Naive thymus-derived CD4-positive, alpha-beta T cell (primary cell): ENCODE measurements at regions not wholly inside any gene's neighbourhood (a gene's known extent, or its start where the extent isn't known, plus 50 kb on each side); places are given as distances from the start of the nearest gene placed in this dataset.
"Not testable (repeated sequence)": the region's sequence is repeated elsewhere in the genome, so short reads cannot be mapped to it uniquely, and the experiment has no call there.

Experiments used
- ATAC-seq: fragments of 150-1000 bp; cut with Tn5 transposase; 2 replicates; pipeline ENCODE4 v1.10.0; 2021; ENCODE audit warnings: mild to moderate bottlenecking, moderate library complexity
- CTCF ChIA-PET: fragments of 350-600 bp; sonication (Branson Sonifier 250); formaldehyde crosslinking; loops from one replicate; lab custom pipeline; 2021; ENCODE audit warnings: antibody characterized with exemption; lab: Charles Lee
- POLR2A ChIA-PET: fragments of 350-600 bp; sonication (Branson Sonifier 250); formaldehyde crosslinking; loops from one replicate; lab custom pipeline; 2021; ENCODE audit warnings: antibody characterized with exemption, inconsistent platforms; lab: Charles Lee
- DNase-seq, 9 donors: peaks; one replicate each; pipeline versions ENCODE4 v3.0.0 to v3.0.0-alpha.2; 2020 to 2022; ENCODE audit warnings: mixed read lengths in 1 of 9
- H3K27ac ChIP-seq: one replicate; pipeline ENCODE4 v1.7.0; 2013; ENCODE audit warnings: mild to moderate bottlenecking, low read depth, low read length, moderate library complexity
- H3K27me3 ChIP-seq, 2 donors: one replicate each; pipeline ENCODE4 v1.7.0; 2013; ENCODE audit warnings: low read length in 2 of 2, mild to moderate bottlenecking in 2 of 2, moderate library complexity in 2 of 2; ENCODE audit not compliant: control insufficient read depth in 2 of 2, insufficient read depth in 2 of 2
- H3K36me3 ChIP-seq, 3 experiments: 1 replicate in 2 of 3; 2 replicates in 1 of 3; pipeline ENCODE4 v1.7.0; 2013; ENCODE audit warnings: low read length in 3 of 3, mild to moderate bottlenecking in 3 of 3, moderate library complexity in 1 of 3; ENCODE audit not compliant: insufficient read depth in 3 of 3, control insufficient read depth in 2 of 3
- H3K4me1 ChIP-seq, 2 donors: one replicate each; pipeline ENCODE4 v1.7.0; 2013; ENCODE audit warnings: low read length in 2 of 2, mild to moderate bottlenecking in 2 of 2, moderate library complexity in 1 of 2; ENCODE audit not compliant: control insufficient read depth in 2 of 2, insufficient read depth in 2 of 2
- H3K4me3 ChIP-seq: 2 replicates; pipeline ENCODE4 v1.7.0; 2013; ENCODE audit warnings: mild to moderate bottlenecking, low read length
- H3K9me3 ChIP-seq, 3 experiments: 1 replicate in 2 of 3; 2 replicates in 1 of 3; pipeline ENCODE4 v1.7.0; 2013; ENCODE audit warnings: low read length in 3 of 3; ENCODE audit not compliant: control insufficient read depth in 2 of 3
- H3K27ac Mint-ChIP-seq, 9 donors: one replicate each; pipeline ENCODE4 v1.8.0; 2020 to 2022; ENCODE audit warnings: mixed read lengths in 9 of 9, mild to moderate bottlenecking in 8 of 9, moderate library complexity in 5 of 9, inconsistent platforms in 2 of 9
- H3K27me3 Mint-ChIP-seq, 5 donors: one replicate each; pipeline ENCODE4 v1.8.0; 2021 to 2022; ENCODE audit warnings: mixed read lengths in 5 of 5, mild to moderate bottlenecking in 1 of 5
- H3K36me3 Mint-ChIP-seq, 5 donors: one replicate each; pipeline ENCODE4 v1.8.0; 2020 to 2022; ENCODE audit warnings: mixed read lengths in 5 of 5, mild to moderate bottlenecking in 3 of 5, inconsistent platforms in 1 of 5
- H3K4me1 Mint-ChIP-seq, 7 donors: one replicate each; pipeline ENCODE4 v1.8.0; 2020 to 2022; ENCODE audit warnings: mixed read lengths in 7 of 7, mild to moderate bottlenecking in 3 of 7, inconsistent platforms in 1 of 7
- H3K4me3 Mint-ChIP-seq, 10 donors: one replicate each; pipeline ENCODE4 v1.8.0; 2020 to 2022; ENCODE audit warnings: mild to moderate bottlenecking in 10 of 10, mixed read lengths in 10 of 10, moderate library complexity in 6 of 10, inconsistent platforms in 2 of 10
- H3K9me3 Mint-ChIP-seq, 11 donors: one replicate each; pipeline ENCODE4 v1.8.0; 2020 to 2022; ENCODE audit warnings: mixed read lengths in 11 of 11, mild to moderate bottlenecking in 4 of 11, inconsistent platforms in 1 of 11, moderate library complexity in 1 of 11
- intact Hi-C, 2 donors: fragments of 100-400 bp; cut with micrococcal nuclease; formaldehyde crosslinking; loops; one replicate each; pipeline ENCODE4 v1.15.1; 2023

- H3K4me3 Mint-ChIP-seq, ATAC-seq, H3K36me3 ChIP-seq, H3K27ac Mint-ChIP-seq, H3K4me3 ChIP-seq, H3K36me3 Mint-ChIP-seq, H3K27ac ChIP-seq, H3K27me3 ChIP-seq, H3K27me3 Mint-ChIP-seq, DNase-seq, intact Hi-C loops, H3K4me1 Mint-ChIP-seq, H3K4me1 ChIP-seq, CTCF ChIA-PET, H3K9me3 ChIP-seq, POLR2A ChIA-PET, H3K9me3 Mint-ChIP-seq: not testable (repeated sequence)
Measured at GRCh38 chr2:53313644-53314043, 454.0 kb upstream of the CHAC2 start.

- H3K27ac ChIP-seq: no peak overlapping the region
- ATAC-seq (no peak), DNase-seq (no peak)
- no peaks in the 10 kb centered on the region for H3K4me1 ChIP-seq
- no peaks in the 10 kb centered on the region for H3K9me3 ChIP-seq
- Mint-ChIP-seq H3K27me3 (no peaks in the 10 kb centered on the region), H3K4me1 (no peaks in the 10 kb centered on the region), H3K4me3 (no peak overlapping the region), H3K9me3 (peaks cover 0 to 8% (median 0%) of the 10 kb centered on the region in 11 donors), H3K27ac (no peak overlapping the region), H3K36me3 (no peaks in the 10 kb centered on the region)
- CTCF ChIA-PET: no interaction called here
- POLR2A ChIA-PET: no interaction called here
- H3K27me3 ChIP-seq: no peaks in the 10 kb centered on the region
- intact Hi-C loops: no loop called here
- no peak overlapping the region for H3K4me3 ChIP-seq
- no peaks in the 10 kb centered on the region for H3K36me3 ChIP-seq
Measured at GRCh38 chr2:53312721-53313120, 454.9 kb upstream of the CHAC2 start.

- Mint-ChIP-seq H3K4me1 (no peaks in the 10 kb centered on the region), H3K4me3 (no peak overlapping the region), H3K27me3 (no peaks in the 10 kb centered on the region), H3K36me3 (no peaks in the 10 kb centered on the region), H3K27ac (no peak overlapping the region), H3K9me3 (peaks cover 0 to 8% (median 0%) of the 10 kb centered on the region in 11 donors)
- no peak overlapping the region for H3K27ac ChIP-seq
- DNase-seq (no peak), ATAC-seq (no peak)
- no peaks in the 10 kb centered on the region for H3K9me3 ChIP-seq
- POLR2A ChIA-PET: no interaction called here
- no peaks in the 10 kb centered on the region for H3K4me1 ChIP-seq
- no peaks in the 10 kb centered on the region for H3K36me3 ChIP-seq
- no peaks in the 10 kb centered on the region for H3K27me3 ChIP-seq
- intact Hi-C loops: no loop called here
- no peak overlapping the region for H3K4me3 ChIP-seq
- CTCF ChIA-PET: no interaction called here
Measured at GRCh38 chr2:53312181-53312580, 455.4 kb upstream of the CHAC2 start.

- Mint-ChIP-seq H3K4me1 (no peaks in the 10 kb centered on the region), H3K27ac (no peak overlapping the region), H3K9me3 (peaks cover 0 to 3% (median 0%) of the 10 kb centered on the region in 11 donors), H3K27me3 (peaks cover 0 to 6% (median 0%) of the 10 kb centered on the region in 5 donors), H3K36me3 (no peaks in the 10 kb centered on the region), H3K4me3 (no peak overlapping the region)
- DNase-seq (no peak), ATAC-seq (no peak)
- no peak overlapping the region for H3K27ac ChIP-seq
- intact Hi-C loops: no loop called here
- CTCF ChIA-PET: no interaction called here
- H3K4me1 ChIP-seq: no peaks in the 10 kb centered on the region
- H3K4me3 ChIP-seq: no peak overlapping the region
- POLR2A ChIA-PET: no interaction called here
- H3K27me3 ChIP-seq: no peaks in the 10 kb centered on the region
- no peaks in the 10 kb centered on the region for H3K36me3 ChIP-seq
- H3K9me3 ChIP-seq: no peaks in the 10 kb centered on the region
Measured at GRCh38 chr2:53303012-53303578, 464.5 kb upstream of the CHAC2 start.

GRCh38 chr2:53302455-53302854 is 465.1 kb upstream of the CHAC2 start:
- no peak for ATAC-seq
- intact Hi-C loops: no loop called here
- H3K4me3 Mint-ChIP-seq: no peak overlapping the region
- H3K9me3 Mint-ChIP-seq: peaks cover 0 to 3% (median 0%) of the 10 kb centered on the region in 11 donors
- DNase-seq: no peak
- H3K4me1 ChIP-seq: no peaks in the 10 kb centered on the region
- ChIA-PET CTCF (no interaction called here), POLR2A (no interaction called here)
- H3K4me1 Mint-ChIP-seq: no peaks in the 10 kb centered on the region
- H3K36me3 ChIP-seq: no peaks in the 10 kb centered on the region
- peaks cover 0 to 6% (median 0%) of the 10 kb centered on the region in 5 donors for H3K27me3 Mint-ChIP-seq
- no peak overlapping the region for H3K27ac Mint-ChIP-seq
- H3K36me3 Mint-ChIP-seq: no peaks in the 10 kb centered on the region
- no peaks in the 10 kb centered on the region for H3K27me3 ChIP-seq
- no peaks in the 10 kb centered on the region for H3K9me3 ChIP-seq
- H3K27ac ChIP-seq: no peak overlapping the region
- no peak overlapping the region for H3K4me3 ChIP-seq

- Histone ChIP-seq H3K36me3 (no peaks in the 10 kb centered on the region), H3K27ac (no peak overlapping the region), H3K4me1 (no peaks in the 10 kb centered on the region), H3K4me3 (no peak overlapping the region), H3K27me3 (no peaks in the 10 kb centered on the region), H3K9me3 (no peaks in the 10 kb centered on the region)
- intact Hi-C loops: no loop called here
- Mint-ChIP-seq H3K4me3 (no peak overlapping the region), H3K36me3 (no peaks in the 10 kb centered on the region), H3K9me3 (peaks cover 0 to 13% (median 0%) of the 10 kb centered on the region in 11 donors), H3K27me3 (peaks cover 0 to 15% (median 0%) of the 10 kb centered on the region in 5 donors), H3K27ac (no peak overlapping the region), H3K4me1 (no peaks in the 10 kb centered on the region)
- no peak for DNase-seq
- ChIA-PET POLR2A (no interaction called here), CTCF (no interaction called here)
- no peak for ATAC-seq
Measured at GRCh38 chr2:53289309-53290006, 478.1 kb upstream of the CHAC2 start.

- ATAC-seq: no peak
- H3K4me1 Mint-ChIP-seq: no peaks in the 10 kb centered on the region
- ChIA-PET CTCF (no interaction called here), POLR2A (no interaction called here)
- H3K9me3 Mint-ChIP-seq: peaks cover 0 to 2% (median 0%) of the 10 kb centered on the region in 11 donors
- Histone ChIP-seq H3K9me3 (no peaks in the 10 kb centered on the region), H3K27me3 (no peaks in the 10 kb centered on the region), H3K27ac (no peak overlapping the region), H3K4me1 (no peaks in the 10 kb centered on the region), H3K4me3 (no peak overlapping the region), H3K36me3 (no peaks in the 10 kb centered on the region)
- intact Hi-C loops: no loop called here
- DNase-seq: no peak
- H3K27me3 Mint-ChIP-seq: no peaks in the 10 kb centered on the region
- no peak overlapping the region for H3K27ac Mint-ChIP-seq
- no peak overlapping the region for H3K4me3 Mint-ChIP-seq
- H3K36me3 Mint-ChIP-seq: no peaks in the 10 kb centered on the region
Measured at GRCh38 chr2:53286345-53286744, 481.3 kb upstream of the CHAC2 start.
